GM12875 (cell line): ENCODE measurements at regions not wholly inside any gene's neighbourhood (a gene's known extent, or its start where the extent isn't known, plus 50 kb on each side); places are given as distances from the start of the nearest gene placed in this dataset.

Experiments
- H3K4me3 ChIP-seq: one replicate; pipeline ENCODE4 v1.5.1; 2011; ENCODE audit warnings: low read depth, low read length, control low read depth
- TF ChIP-seq, protein P1 (sequence below): IDR thresholded peaks from 2 replicates; pipeline ENCODE4 v1.5.1; 2011; ENCODE audit warnings: low read depth, mild to moderate bottlenecking, control low read depth, inconsistent platforms, low read length, moderate library complexity, borderline replicate concordance; ENCODE audit not compliant: insufficient read depth

- H3K4me3 ChIP-seq, result no peak overlapping the region
- TF ChIP-seq, protein P1, sequence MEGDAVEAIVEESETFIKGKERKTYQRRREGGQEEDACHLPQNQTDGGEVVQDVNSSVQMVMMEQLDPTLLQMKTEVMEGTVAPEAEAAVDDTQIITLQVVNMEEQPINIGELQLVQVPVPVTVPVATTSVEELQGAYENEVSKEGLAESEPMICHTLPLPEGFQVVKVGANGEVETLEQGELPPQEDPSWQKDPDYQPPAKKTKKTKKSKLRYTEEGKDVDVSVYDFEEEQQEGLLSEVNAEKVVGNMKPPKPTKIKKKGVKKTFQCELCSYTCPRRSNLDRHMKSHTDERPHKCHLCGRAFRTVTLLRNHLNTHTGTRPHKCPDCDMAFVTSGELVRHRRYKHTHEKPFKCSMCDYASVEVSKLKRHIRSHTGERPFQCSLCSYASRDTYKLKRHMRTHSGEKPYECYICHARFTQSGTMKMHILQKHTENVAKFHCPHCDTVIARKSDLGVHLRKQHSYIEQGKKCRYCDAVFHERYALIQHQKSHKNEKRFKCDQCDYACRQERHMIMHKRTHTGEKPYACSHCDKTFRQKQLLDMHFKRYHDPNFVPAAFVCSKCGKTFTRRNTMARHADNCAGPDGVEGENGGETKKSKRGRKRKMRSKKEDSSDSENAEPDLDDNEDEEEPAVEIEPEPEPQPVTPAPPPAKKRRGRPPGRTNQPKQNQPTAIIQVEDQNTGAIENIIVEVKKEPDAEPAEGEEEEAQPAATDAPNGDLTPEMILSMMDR, result no peak
Observed at GRCh38 chr6:12505486-12505885, 211.1 kb upstream of the PHACTR1 start.

DNA sequence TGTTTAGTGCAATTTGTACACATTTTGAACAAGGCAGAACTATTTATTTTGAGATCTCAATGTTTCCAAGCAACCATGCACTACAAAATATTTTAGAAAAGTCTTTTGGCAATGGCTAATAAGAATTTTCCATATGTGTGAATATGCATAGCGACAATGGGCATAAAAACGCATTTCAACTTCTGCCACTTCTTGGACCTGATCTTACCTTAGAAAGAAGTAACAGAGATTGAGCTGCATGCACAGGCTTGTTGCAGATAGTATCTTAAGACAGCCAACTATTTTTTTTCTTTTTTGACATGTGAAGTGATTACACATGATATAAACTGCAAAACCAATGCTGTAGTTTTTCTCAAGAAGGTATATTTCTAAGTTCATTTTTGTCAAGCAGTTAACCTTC is 210.4 kb upstream of the PHACTR1 start:
- no peak overlapping the region for H3K4me3 ChIP-seq
- TF ChIP-seq, protein P1, result no peak

- H3K4me3 ChIP-seq, result no peak overlapping the region
- TF ChIP-seq, protein P1, result no peak
Observed at GRCh38 chr6:12507636-12508035, 208.9 kb upstream of the PHACTR1 start.

DNA sequence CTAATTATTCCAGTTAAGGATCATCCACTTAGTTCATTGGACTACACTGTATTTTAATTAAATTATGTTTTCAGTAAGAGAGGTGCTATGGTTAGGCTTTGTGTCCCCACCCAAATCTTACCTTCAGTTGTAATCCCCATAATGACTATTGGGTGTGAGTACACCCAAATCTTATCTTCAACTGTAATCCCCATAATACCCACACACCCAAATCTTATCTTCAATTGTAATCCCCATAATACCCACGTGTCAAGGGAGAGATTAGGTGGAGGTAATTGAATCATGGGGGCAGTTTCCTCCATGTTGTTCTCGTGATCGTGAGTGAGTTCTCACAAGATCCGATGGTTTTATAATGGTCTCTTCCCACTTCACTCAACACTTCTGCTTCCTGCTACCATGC is 208.0 kb upstream of the PHACTR1 start:
- TF ChIP-seq, protein P1, result no peak
- no peak overlapping the region for H3K4me3 ChIP-seq

DNA sequence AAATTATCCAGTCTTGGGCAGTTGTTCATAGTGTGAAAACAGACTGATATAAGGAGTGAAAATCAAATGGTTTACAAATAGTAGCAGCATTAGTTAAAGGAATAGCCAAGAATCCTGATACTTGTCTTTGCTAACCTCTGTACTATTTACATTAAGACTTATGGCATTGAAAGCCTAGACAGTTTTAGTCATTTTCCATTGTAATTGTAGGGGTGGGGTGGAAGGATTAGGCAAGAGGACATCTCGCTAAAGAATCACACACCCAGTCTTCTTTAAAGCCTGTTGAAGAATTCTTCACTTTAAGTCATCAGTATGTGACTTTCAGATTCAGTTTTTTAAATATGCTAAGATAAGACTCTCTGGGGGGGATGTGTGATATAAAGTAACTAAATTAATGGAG is 207.5 kb upstream of the PHACTR1 start:
- no peak overlapping the region for H3K4me3 ChIP-seq
- TF ChIP-seq, protein P1, result no peak

- TF ChIP-seq, protein P1, result no peak
- no peak overlapping the region for H3K4me3 ChIP-seq
Observed at GRCh38 chr6:12516070-12516469, 200.5 kb upstream of the PHACTR1 start.

DNA sequence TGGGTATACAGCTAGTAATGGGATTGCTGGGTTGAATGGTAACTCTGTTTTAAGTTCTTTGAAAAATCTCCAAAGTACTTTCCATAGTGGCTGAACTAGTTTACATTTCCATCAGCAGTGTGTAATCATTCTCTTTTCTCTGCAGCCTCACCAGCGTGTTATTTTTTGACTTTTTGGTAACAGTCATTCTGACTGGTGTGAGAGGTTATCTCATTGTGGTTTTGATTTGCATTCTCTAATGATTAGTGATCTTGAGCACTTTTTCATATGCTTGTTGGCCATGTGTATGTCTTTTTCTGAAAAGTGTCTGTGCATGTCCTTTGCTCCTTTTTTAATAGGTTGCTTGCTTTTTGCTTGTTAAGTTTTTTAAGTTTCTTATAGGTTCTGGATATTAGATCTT is 194.2 kb upstream of the PHACTR1 start:
- TF ChIP-seq, protein P1, result no peak

More for the DNA sequence above, 194.2 kb upstream of the PHACTR1 start:
- no peak overlapping the region for H3K4me3 ChIP-seq
